Jurkat, Clone E6-1 (cell line): ENCODE measurements at regions not wholly inside any gene's neighbourhood (a gene's known extent, or its start where the extent isn't known, plus 50 kb on each side); places are given as distances from the start of the nearest gene placed in this dataset.

ENCODE experiments used
- DNase-seq: peaks from one replicate; pipeline ENCODE4 v3.0.0-alpha.2; 2011; ENCODE audit warnings: low read depth, low spot score
- H3K4me3 ChIP-seq: 2 replicates; pipeline ENCODE4 v1.5.1; 2011; ENCODE audit warnings: mild to moderate bottlenecking, low read length, control low read depth, moderate library complexity

GRCh38 chr11:134640971-134641968 is 229.2 kb upstream of the B3GAT1 start:
- H3K4me3 ChIP-seq: no peak overlapping the region
- DNase-seq: no peak

GRCh38 chr11:134640536-134640935 is 228.5 kb upstream of the B3GAT1 start:
- DNase-seq: no peak
- H3K4me3 ChIP-seq: no peak overlapping the region

GRCh38 chr11:134639586-134640330 is 227.7 kb upstream of the B3GAT1 start:
- no peak overlapping the region for H3K4me3 ChIP-seq
- no peak for DNase-seq

GRCh38 chr11:134638796-134639430 is 226.9 kb upstream of the B3GAT1 start:
- DNase-seq: peak; percentile 89
- no peak overlapping the region for H3K4me3 ChIP-seq

- DNase-seq: peak; percentile 61
- no peak overlapping the region for H3K4me3 ChIP-seq
Measured at GRCh38 chr11:134637091-134638015, 225.3 kb upstream of the B3GAT1 start.

- no peak overlapping the region for H3K4me3 ChIP-seq
- no peak for DNase-seq
Measured at GRCh38 chr11:134636071-134636470, 224.0 kb upstream of the B3GAT1 start.

GRCh38 chr11:134634897-134635831 is 223.1 kb upstream of the B3GAT1 start:
- no peak overlapping the region for H3K4me3 ChIP-seq
- DNase-seq: no peak

- no peak for DNase-seq
- no peak overlapping the region for H3K4me3 ChIP-seq
Measured at GRCh38 chr11:134633276-134633675, 221.2 kb upstream of the B3GAT1 start.

GRCh38 chr11:134632347-134633119 is 220.5 kb upstream of the B3GAT1 start:
- no peak overlapping the region for H3K4me3 ChIP-seq
- DNase-seq: no peak

- H3K4me3 ChIP-seq: no peak overlapping the region
- no peak for DNase-seq
Measured at GRCh38 chr11:134630861-134631260, 218.8 kb upstream of the B3GAT1 start.

- no peak overlapping the region for H3K4me3 ChIP-seq
- DNase-seq: no peak
Measured at GRCh38 chr11:134628426-134628825, 216.4 kb upstream of the B3GAT1 start.

- DNase-seq: no peak
- no peak overlapping the region for H3K4me3 ChIP-seq
Measured at GRCh38 chr11:134626032-134626431, 214.0 kb upstream of the B3GAT1 start.

- DNase-seq: no peak
- no peak overlapping the region for H3K4me3 ChIP-seq
Measured at GRCh38 chr11:134625631-134626030, 213.6 kb upstream of the B3GAT1 start.

- H3K4me3 ChIP-seq: no peak overlapping the region
- no peak for DNase-seq
Measured at GRCh38 chr11:134625151-134625550, 213.1 kb upstream of the B3GAT1 start.

- DNase-seq: no peak
- H3K4me3 ChIP-seq: no peak overlapping the region
Measured at GRCh38 chr11:134624166-134624920, 212.3 kb upstream of the B3GAT1 start.

- no peak for DNase-seq
- no peak overlapping the region for H3K4me3 ChIP-seq
Measured at GRCh38 chr11:134623711-134624110, 211.7 kb upstream of the B3GAT1 start.
